ENCODE measurements at regions not wholly inside any gene's neighbourhood (a gene's known extent, or its start where the extent isn't known, plus 50 kb on each side); places are given as distances from the start of the nearest gene placed in this dataset.

DNA sequence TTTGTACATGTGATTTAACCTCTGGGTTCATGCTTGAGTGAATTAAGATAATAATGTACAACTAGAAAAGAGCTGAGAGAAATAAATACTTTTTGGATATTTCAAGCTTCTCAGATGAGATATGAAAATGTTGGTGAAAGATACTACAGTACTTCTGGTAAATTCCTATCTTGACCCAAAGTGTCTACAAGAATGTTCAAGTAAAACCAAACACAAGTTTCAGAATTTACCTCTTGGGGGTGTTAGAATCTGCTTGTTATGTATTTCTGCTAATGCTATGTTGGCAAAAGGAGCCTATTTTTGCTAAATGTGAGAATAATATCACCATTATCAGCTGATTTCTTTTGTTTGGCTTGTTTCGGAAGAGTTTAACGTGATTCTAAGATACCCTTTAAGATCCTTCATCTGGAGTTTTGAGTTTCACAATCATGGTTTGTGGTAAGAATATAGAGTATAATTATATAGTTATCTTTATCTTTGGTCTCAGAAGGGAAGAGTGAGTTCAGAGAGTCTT is 388.5 kb downstream of the LMO4 start:
- Mint-ChIP-seq H3K27me3 (ENCODE audit: low read depth in 3 of 3) (no peaks in the 10 kb centered on the region), H3K4me1 (no peaks in the 10 kb centered on the region), H3K4me3 (no peak overlapping the region), H3K36me3 (no peaks in the 10 kb centered on the region), H3K27ac (no peak overlapping the region), H3K9me3 (peaks cover 0 to 3% (median 0%) of the 10 kb centered on the region in 7 donors)
- no peak overlapping the region for H3K27ac ChIP-seq (ENCODE audit: low read depth in 1 of 2, low read length in 2 of 2)
- H3K36me3 ChIP-seq (replicated peaks in 1 of 2; ENCODE audit: control insufficient read depth in 1 of 2, insufficient read depth in 2 of 2, low read length in 2 of 2) = no peaks in the 10 kb centered on the region
- TF ChIP-seq, protein P1, sequence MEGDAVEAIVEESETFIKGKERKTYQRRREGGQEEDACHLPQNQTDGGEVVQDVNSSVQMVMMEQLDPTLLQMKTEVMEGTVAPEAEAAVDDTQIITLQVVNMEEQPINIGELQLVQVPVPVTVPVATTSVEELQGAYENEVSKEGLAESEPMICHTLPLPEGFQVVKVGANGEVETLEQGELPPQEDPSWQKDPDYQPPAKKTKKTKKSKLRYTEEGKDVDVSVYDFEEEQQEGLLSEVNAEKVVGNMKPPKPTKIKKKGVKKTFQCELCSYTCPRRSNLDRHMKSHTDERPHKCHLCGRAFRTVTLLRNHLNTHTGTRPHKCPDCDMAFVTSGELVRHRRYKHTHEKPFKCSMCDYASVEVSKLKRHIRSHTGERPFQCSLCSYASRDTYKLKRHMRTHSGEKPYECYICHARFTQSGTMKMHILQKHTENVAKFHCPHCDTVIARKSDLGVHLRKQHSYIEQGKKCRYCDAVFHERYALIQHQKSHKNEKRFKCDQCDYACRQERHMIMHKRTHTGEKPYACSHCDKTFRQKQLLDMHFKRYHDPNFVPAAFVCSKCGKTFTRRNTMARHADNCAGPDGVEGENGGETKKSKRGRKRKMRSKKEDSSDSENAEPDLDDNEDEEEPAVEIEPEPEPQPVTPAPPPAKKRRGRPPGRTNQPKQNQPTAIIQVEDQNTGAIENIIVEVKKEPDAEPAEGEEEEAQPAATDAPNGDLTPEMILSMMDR (IDR thresholded peaks at IDR 0.05) = no peak
- intact Hi-C loops (cut with micrococcal nuclease) = no loop called here
- WGBS (ENCODE audit: insufficient coverage) = no CpG with 5 or more reads among the region's 2 CpGs
- no peak overlapping the region for H2AFZ ChIP-seq (ENCODE audit: insufficient read depth, low read depth, low read length, poor library complexity, severe bottlenecking)
- no peak overlapping the region for H3K4me2 ChIP-seq (replicated peaks; ENCODE audit: extremely low read depth, low read length, poor library complexity, severe bottlenecking)
- H3K9ac ChIP-seq (ENCODE audit: insufficient read depth, low read length, poor library complexity, severe bottlenecking) = no peak overlapping the region
- no peak for DNase-seq
- no peaks in the 10 kb centered on the region for H3K79me2 ChIP-seq (ENCODE audit: insufficient read depth, low read length)
- no peaks in the 10 kb centered on the region for H3K27me3 ChIP-seq (ENCODE audit: control insufficient read depth in 2 of 2, insufficient read depth in 2 of 2, low read length in 2 of 2)
- no peak overlapping the region for H3K4me3 ChIP-seq (replicated peaks in 1 of 3; ENCODE audit: low read depth in 2 of 3, low read length in 3 of 3)
- no peaks in the 10 kb centered on the region for H3K4me1 ChIP-seq (ENCODE audit: control insufficient read depth in 1 of 2, insufficient read depth in 2 of 2, low read length in 2 of 2)
- no peaks in the 10 kb centered on the region for H4K20me1 ChIP-seq (ENCODE audit: insufficient read depth, low read length)
- no peaks in the 10 kb centered on the region for H3K9me3 ChIP-seq (replicated peaks in 1 of 2; ENCODE audit: control insufficient read depth in 1 of 2, insufficient read depth in 1 of 2, low read length in 2 of 2)

DNA sequence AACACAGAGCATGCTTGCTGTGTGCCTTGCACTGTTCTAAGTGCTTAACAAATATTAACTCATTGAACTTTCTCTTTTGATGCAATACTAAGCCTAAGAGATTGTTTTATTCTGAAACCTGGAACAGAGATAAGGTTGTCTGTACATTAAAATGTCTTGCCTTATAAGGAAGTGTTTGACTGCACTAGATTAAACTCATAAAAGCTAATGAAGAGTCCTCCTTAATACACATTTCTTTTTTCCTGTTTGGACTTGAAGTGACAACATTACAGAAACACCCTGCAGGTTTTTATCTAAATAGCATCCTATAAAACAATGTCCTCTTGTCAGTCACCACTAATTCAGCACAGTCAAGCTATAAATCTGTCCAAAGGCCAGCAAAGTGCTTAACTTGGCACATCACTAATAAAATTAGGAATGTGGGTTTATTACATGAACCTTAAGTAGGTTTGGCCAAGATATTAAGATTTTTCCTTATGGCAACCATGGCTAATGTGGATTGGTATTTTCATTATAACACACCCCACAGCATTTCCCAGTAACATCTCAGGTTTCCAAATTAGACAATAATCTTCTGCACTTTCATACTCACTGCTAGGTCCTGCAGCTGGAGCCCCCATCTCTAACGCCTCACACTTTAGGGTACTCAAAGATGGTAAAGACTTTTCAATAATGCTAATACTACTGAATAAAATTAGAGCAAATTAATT is 389.7 kb downstream of the LMO4 start:
- intact Hi-C loops (cut with micrococcal nuclease) = no loop called here
- Mint-ChIP-seq H3K4me3 (no peak overlapping the region), H3K9me3 (peaks cover 0 to 3% (median 0%) of the 10 kb centered on the region in 7 donors), H3K36me3 (no peaks in the 10 kb centered on the region), H3K4me1 (no peaks in the 10 kb centered on the region), H3K27ac (no peak overlapping the region), H3K27me3 (ENCODE audit: low read depth in 3 of 3) (no peaks in the 10 kb centered on the region)
- Histone ChIP-seq H3K27me3 (ENCODE audit: control insufficient read depth in 2 of 2, insufficient read depth in 2 of 2, low read length in 2 of 2) (no peaks in the 10 kb centered on the region), H3K9me3 (replicated peaks in 1 of 2; ENCODE audit: control insufficient read depth in 1 of 2, insufficient read depth in 1 of 2, low read length in 2 of 2) (no peaks in the 10 kb centered on the region), H3K4me3 (replicated peaks in 1 of 3; ENCODE audit: low read depth in 2 of 3, low read length in 3 of 3) (no peak overlapping the region), H2AFZ (ENCODE audit: insufficient read depth, low read depth, low read length, poor library complexity, severe bottlenecking) (no peak overlapping the region), H3K4me1 (ENCODE audit: control insufficient read depth in 1 of 2, insufficient read depth in 2 of 2, low read length in 2 of 2) (no peaks in the 10 kb centered on the region), H4K20me1 (ENCODE audit: insufficient read depth, low read length) (no peaks in the 10 kb centered on the region), H3K36me3 (replicated peaks in 1 of 2; ENCODE audit: control insufficient read depth in 1 of 2, insufficient read depth in 2 of 2, low read length in 2 of 2) (no peaks in the 10 kb centered on the region), H3K9ac (ENCODE audit: insufficient read depth, low read length, poor library complexity, severe bottlenecking) (no peak overlapping the region), H3K79me2 (ENCODE audit: insufficient read depth, low read length) (no peaks in the 10 kb centered on the region), H3K4me2 (replicated peaks; ENCODE audit: extremely low read depth, low read length, poor library complexity, severe bottlenecking) (no peak overlapping the region), H3K27ac (ENCODE audit: low read depth in 1 of 2, low read length in 2 of 2) (no peak overlapping the region)
- TF ChIP-seq, protein P1 (IDR thresholded peaks at IDR 0.05) = no peak
- no CpG with 5 or more reads among the region's 1 CpG for WGBS (ENCODE audit: insufficient coverage)
- no peak for DNase-seq

Data from CD14-positive monocyte (primary cell).